ENCODE measurements at regions not wholly inside any gene's neighbourhood (a gene's known extent, or its start where the extent isn't known, plus 50 kb on each side); places are given as distances from the start of the nearest gene placed in this dataset.
A peak's percentile ranks its signal among the peaks of the same experiment; 100 is the strongest.

- ATAC-seq (ENCODE audit: low read depth in 2 of 2) (no peak), DNase-seq (no peak)
- Mint-ChIP-seq H3K27me3 (peaks cover 19 to 32% (median 19%) of the 10 kb centered on the region in 3 donors), H3K36me3 (no peaks in the 10 kb centered on the region), H3K27ac (peak overlapping the region in 1 of 6 donors; percentile 45), H3K4me1 (no peaks in the 10 kb centered on the region), H3K4me3 (no peak overlapping the region), H3K9me3 (peaks cover 0 to 3% (median 0%) of the 10 kb centered on the region in 7 donors)
Measured at GRCh38 chr15:98561169-98561941, 87.0 kb upstream of the IGF1R start.

- ATAC-seq (ENCODE audit: low read depth in 2 of 2) = no peak
- H3K27me3 Mint-ChIP-seq = peaks cover 16 to 31% (median 24%) of the 10 kb centered on the region in 3 donors
- peaks cover 0 to 3% (median 0%) of the 10 kb centered on the region in 7 donors for H3K9me3 Mint-ChIP-seq
- H3K27ac Mint-ChIP-seq = no peak overlapping the region
- no peak for DNase-seq
- H3K4me1 Mint-ChIP-seq = no peaks in the 10 kb centered on the region
- peak overlapping the region in 1 of 8 donors; percentile 22 for H3K4me3 Mint-ChIP-seq
- H3K36me3 Mint-ChIP-seq = no peaks in the 10 kb centered on the region
Measured at GRCh38 chr15:98562331-98562937, 85.9 kb upstream of the IGF1R start.

- H3K4me1 Mint-ChIP-seq = no peaks in the 10 kb centered on the region
- no peaks in the 10 kb centered on the region for H3K9me3 Mint-ChIP-seq
- no peak for ATAC-seq (ENCODE audit: low read depth in 2 of 2)
- H3K27ac Mint-ChIP-seq = no peak overlapping the region
- no peak overlapping the region for H3K4me3 Mint-ChIP-seq
- DNase-seq = no peak
- H3K36me3 Mint-ChIP-seq = no peaks in the 10 kb centered on the region
- H3K27me3 Mint-ChIP-seq = peaks cover 20 to 29% (median 21%) of the 10 kb centered on the region in 3 donors
Measured at GRCh38 chr15:98565566-98565965, 82.8 kb upstream of the IGF1R start.

- Mint-ChIP-seq H3K9me3 (no peaks in the 10 kb centered on the region), H3K27ac (peak overlapping the region in 1 of 6 donors; percentile 24), H3K4me3 (peak overlapping the region in 1 of 8 donors; percentile 60), H3K36me3 (no peaks in the 10 kb centered on the region), H3K4me1 (no peaks in the 10 kb centered on the region), H3K27me3 (peaks cover 9 to 28% (median 21%) of the 10 kb centered on the region in 3 donors)
- DNase-seq (no peak), ATAC-seq (ENCODE audit: low read depth in 2 of 2) (no peak)
Measured at GRCh38 chr15:98567951-98568350, 80.4 kb upstream of the IGF1R start.

- no peaks in the 10 kb centered on the region for H3K9me3 Mint-ChIP-seq
- no peak overlapping the region for H3K4me3 Mint-ChIP-seq
- H3K27me3 Mint-ChIP-seq = peaks cover 9 to 30% (median 21%) of the 10 kb centered on the region in 3 donors
- H3K27ac Mint-ChIP-seq = no peak overlapping the region
- no peaks in the 10 kb centered on the region for H3K36me3 Mint-ChIP-seq
- ATAC-seq (ENCODE audit: low read depth in 2 of 2) (no peak), DNase-seq (no peak)
- H3K4me1 Mint-ChIP-seq = no peaks in the 10 kb centered on the region
Measured at GRCh38 chr15:98568382-98569017, 79.8 kb upstream of the IGF1R start.

GRCh38 chr15:98570119-98570518, 78.2 kb upstream of the IGF1R start:
- ATAC-seq (ENCODE audit: low read depth in 2 of 2) (no peak), DNase-seq (no peak)
- Mint-ChIP-seq H3K36me3 (no peaks in the 10 kb centered on the region), H3K27me3 (peaks cover 9 to 30% (median 25%) of the 10 kb centered on the region in 3 donors), H3K4me3 (no peak overlapping the region), H3K4me1 (no peaks in the 10 kb centered on the region), H3K27ac (no peak overlapping the region), H3K9me3 (no peaks in the 10 kb centered on the region)

GRCh38 chr15:98580572-98580971, 67.8 kb upstream of the IGF1R start:
- H3K9me3 Mint-ChIP-seq = peaks cover 0 to 9% (median 2%) of the 10 kb centered on the region in 7 donors
- DNase-seq = no peak
- no peaks in the 10 kb centered on the region for H3K4me1 Mint-ChIP-seq
- ATAC-seq (ENCODE audit: low read depth in 2 of 2) = no peak
- H3K4me3 Mint-ChIP-seq = no peak overlapping the region
- no peak overlapping the region for H3K27ac Mint-ChIP-seq
- H3K36me3 Mint-ChIP-seq = no peaks in the 10 kb centered on the region
- H3K27me3 Mint-ChIP-seq = peaks cover 35 to 54% (median 46%) of the 10 kb centered on the region in 3 donors

- H3K27me3 Mint-ChIP-seq = peaks cover 36 to 64% (median 46%) of the 10 kb centered on the region in 3 donors
- no peaks in the 10 kb centered on the region for H3K4me1 Mint-ChIP-seq
- H3K36me3 Mint-ChIP-seq = no peaks in the 10 kb centered on the region
- no peak overlapping the region for H3K27ac Mint-ChIP-seq
- H3K4me3 Mint-ChIP-seq = no peak overlapping the region
- DNase-seq (no peak), ATAC-seq (ENCODE audit: low read depth in 2 of 2) (no peak)
- H3K9me3 Mint-ChIP-seq = peaks cover 0 to 9% (median 2%) of the 10 kb centered on the region in 7 donors
Measured at GRCh38 chr15:98581715-98582114, 66.6 kb upstream of the IGF1R start.

- ATAC-seq (ENCODE audit: low read depth in 2 of 2) (no peak), DNase-seq (no peak)
- Mint-ChIP-seq H3K4me1 (no peaks in the 10 kb centered on the region), H3K27me3 (peaks cover 35 to 68% (median 46%) of the 10 kb centered on the region in 3 donors), H3K9me3 (peaks cover 0 to 9% (median 2%) of the 10 kb centered on the region in 7 donors), H3K4me3 (no peak overlapping the region), H3K27ac (no peak overlapping the region), H3K36me3 (no peaks in the 10 kb centered on the region)
Measured at GRCh38 chr15:98582900-98583554, 65.3 kb upstream of the IGF1R start.

GRCh38 chr15:98583771-98584430, 64.4 kb upstream of the IGF1R start:
- Mint-ChIP-seq H3K9me3 (peaks cover 0 to 3% (median 0%) of the 10 kb centered on the region in 7 donors), H3K4me1 (no peaks in the 10 kb centered on the region), H3K27me3 (peaks cover 37 to 67% (median 46%) of the 10 kb centered on the region in 3 donors), H3K4me3 (no peak overlapping the region), H3K36me3 (no peaks in the 10 kb centered on the region), H3K27ac (no peak overlapping the region)
- no peak for DNase-seq
- no peak for ATAC-seq (ENCODE audit: low read depth in 2 of 2)

GRCh38 chr15:98586066-98586465, 62.3 kb upstream of the IGF1R start:
- no peaks in the 10 kb centered on the region for H3K9me3 Mint-ChIP-seq
- no peak overlapping the region for H3K4me3 Mint-ChIP-seq
- no peak overlapping the region for H3K27ac Mint-ChIP-seq
- peaks cover 33 to 64% (median 44%) of the 10 kb centered on the region in 3 donors for H3K27me3 Mint-ChIP-seq
- DNase-seq = no peak
- H3K4me1 Mint-ChIP-seq = no peaks in the 10 kb centered on the region
- H3K36me3 Mint-ChIP-seq = no peaks in the 10 kb centered on the region
- ATAC-seq (ENCODE audit: low read depth in 2 of 2) = no peak

- Mint-ChIP-seq H3K27ac (no peak overlapping the region), H3K36me3 (no peaks in the 10 kb centered on the region), H3K4me1 (no peaks in the 10 kb centered on the region), H3K9me3 (no peaks in the 10 kb centered on the region), H3K27me3 (peaks cover 25 to 53% (median 51%) of the 10 kb centered on the region in 3 donors), H3K4me3 (peak overlapping the region in 1 of 8 donors; percentile 18)
- DNase-seq (no peak), ATAC-seq (ENCODE audit: low read depth in 2 of 2) (no peak)
Measured at GRCh38 chr15:98592136-98592535, 56.2 kb upstream of the IGF1R start.

- H3K4me1 Mint-ChIP-seq = peaks cover 12 to 20% (median 16%) of the 10 kb centered on the region in 3 donors
- no peaks in the 10 kb centered on the region for H3K9me3 Mint-ChIP-seq
- H3K4me3 Mint-ChIP-seq = no peak overlapping the region
- H3K36me3 Mint-ChIP-seq = peaks cover 0 to 4% of the 10 kb centered on the region in 2 donors
- no peak for DNase-seq
- no peak for ATAC-seq (ENCODE audit: low read depth in 2 of 2)
- peaks cover 15 to 40% (median 36%) of the 10 kb centered on the region in 3 donors for H3K27me3 Mint-ChIP-seq
- H3K27ac Mint-ChIP-seq = no peak overlapping the region
Measured at GRCh38 chr15:98596131-98596530, 52.2 kb upstream of the IGF1R start.

Measured in naive B cell (primary cell).